ENCODE measurements at regions not wholly inside any gene's neighbourhood (a gene's known extent, or its start where the extent isn't known, plus 50 kb on each side); places are given as distances from the start of the nearest gene placed in this dataset.

- H3K27ac ChIP-seq, result no peak overlapping the region
- no peak for TF ChIP-seq CTCF (conservative IDR thresholded peaks at IDR 0.05)
Observed at GRCh38 chr9:107929443-107929842, 439.9 kb upstream of the KLF4 start.

- H3K27ac ChIP-seq, result no peak overlapping the region
- TF ChIP-seq CTCF (conservative IDR thresholded peaks at IDR 0.05), result no peak
Observed at GRCh38 chr9:107928701-107929371, 439.3 kb upstream of the KLF4 start.

- H3K27ac ChIP-seq, result no peak overlapping the region
- no peak for TF ChIP-seq CTCF (conservative IDR thresholded peaks at IDR 0.05)
Observed at GRCh38 chr9:107927276-107927675, 437.7 kb upstream of the KLF4 start.

GRCh38 chr9:107925749-107926297, 436.3 kb upstream of the KLF4 start:
- no peak overlapping the region for H3K27ac ChIP-seq
- TF ChIP-seq CTCF (conservative IDR thresholded peaks at IDR 0.05), result no peak

GRCh38 chr9:107922260-107922659, 432.7 kb upstream of the KLF4 start:
- no peak overlapping the region for H3K27ac ChIP-seq
- TF ChIP-seq CTCF (conservative IDR thresholded peaks at IDR 0.05), result no peak

GRCh38 chr9:107919263-107919662, 429.7 kb upstream of the KLF4 start:
- no peak overlapping the region for H3K27ac ChIP-seq
- no peak for TF ChIP-seq CTCF (conservative IDR thresholded peaks at IDR 0.05)

GRCh38 chr9:107918749-107919148, 429.2 kb upstream of the KLF4 start:
- TF ChIP-seq CTCF (conservative IDR thresholded peaks at IDR 0.05), result no peak

More at GRCh38 chr9:107918749-107919148, 429.2 kb upstream of the KLF4 start:
- H3K27ac ChIP-seq, result no peak overlapping the region
